ENCODE measurements at regions not wholly inside any gene's neighbourhood (a gene's known extent, or its start where the extent isn't known, plus 50 kb on each side); places are given as distances from the start of the nearest gene placed in this dataset.

GRCh38 chr12:115051378-115051777 is 367.4 kb upstream of the TBX3 start:
- no peak overlapping the region for H2AFZ ChIP-seq (ENCODE audit: low read depth, low read length, poor library complexity, severe bottlenecking)
- H3K4me2 ChIP-seq (ENCODE audit: low read length): no peak overlapping the region
- no peak for TF ChIP-seq EZH2phosphoT487 (IDR thresholded peaks at IDR 0.05; ENCODE audit: borderline replicate concordance)
- no peak for TF ChIP-seq ZNF274 (IDR thresholded peaks at IDR 0.05; ENCODE audit: low read depth, low read length)
- TF ChIP-seq REST (IDR thresholded peaks at IDR 0.05; ENCODE audit: low read depth): no peak
- TF ChIP-seq EZH2 (IDR thresholded peaks at IDR 0.05): no peak
- no peak for TF ChIP-seq ELF1 (IDR thresholded peaks at IDR 0.05; ENCODE audit: borderline replicate concordance, low read depth)
- TF ChIP-seq RAD21 (IDR thresholded peaks at IDR 0.05; ENCODE audit: low read depth): no peak
- no peak for TF ChIP-seq YY1 (IDR thresholded peaks at IDR 0.05; ENCODE audit: extremely low read depth, insufficient replicate concordance, low read depth, low read length)
- TF ChIP-seq SRF (IDR thresholded peaks at IDR 0.05; ENCODE audit: low read depth): no peak
- no peak for TF ChIP-seq JUND (IDR thresholded peaks at IDR 0.05)
- ChIA-PET CTCF (no interaction called here), POLR2A (no interaction called here), RAD21 (ENCODE audit: low non-redundant PET in 1 of 2, low total read pairs in 2 of 2, uncharacterized antibody in 2 of 2, unreplicated experiment in 2 of 2) (no interaction called here)
- no peaks in the 10 kb centered on the region for H3K79me2 ChIP-seq (ENCODE audit: insufficient read depth, low read length)
- H3K27ac ChIP-seq (ENCODE audit: low read depth, low read length): no peak overlapping the region
- H3K9me2 ChIP-seq (ENCODE audit: insufficient read depth): no peaks in the 10 kb centered on the region
- no peaks in the 10 kb centered on the region for H3K9me3 ChIP-seq (ENCODE audit: control insufficient read depth in 1 of 2, insufficient read depth in 1 of 2, low read depth in 1 of 2, low read length in 2 of 2)
- H3K4me1 ChIP-seq (ENCODE audit: control insufficient read depth in 1 of 2, insufficient read depth in 2 of 2, low read length in 2 of 2): no peaks in the 10 kb centered on the region
- H3K27me3 ChIP-seq (ENCODE audit: insufficient read depth, low read length): peaks cover 22% of the 10 kb centered on the region
- no TSS peak for BruUV-seq (replicated peaks)
- intact Hi-C loops (cut with micrococcal nuclease): no loop called here
- H3K36me3 ChIP-seq (ENCODE audit: control insufficient read depth in 1 of 2, insufficient read depth in 2 of 2, low read length in 2 of 2): no peaks in the 10 kb centered on the region
- H4K20me1 ChIP-seq (ENCODE audit: insufficient read depth): no peaks in the 10 kb centered on the region
- H3K4me3 ChIP-seq (replicated peaks in 1 of 2; ENCODE audit: low read depth in 1 of 2, low read length in 2 of 2): no peak overlapping the region
- no peak overlapping the region for H3K9ac ChIP-seq (ENCODE audit: low read length)
- DNase-seq (ENCODE audit: low read depth, low spot score) (no peak), ATAC-seq (no peak)

All from HCT116 (cell line).